Right renal pelvis (tissue), 4 donors: ENCODE measurements at regions not wholly inside any gene's neighbourhood (a gene's known extent, or its start where the extent isn't known, plus 50 kb on each side); places are given as distances from the start of the nearest gene placed in this dataset.
"Not testable (repeated sequence)": the region's sequence is repeated elsewhere in the genome, so short reads cannot be mapped to it uniquely, and the experiment has no call there.

Experiments used
- DNase-seq, 4 donors: peaks; one replicate each; pipeline ENCODE4 v3.0.0-alpha.2; 2013; ENCODE audit warnings: low read depth in 4 of 4, low spot score in 3 of 4, missing footprints in 1 of 4

DNA sequence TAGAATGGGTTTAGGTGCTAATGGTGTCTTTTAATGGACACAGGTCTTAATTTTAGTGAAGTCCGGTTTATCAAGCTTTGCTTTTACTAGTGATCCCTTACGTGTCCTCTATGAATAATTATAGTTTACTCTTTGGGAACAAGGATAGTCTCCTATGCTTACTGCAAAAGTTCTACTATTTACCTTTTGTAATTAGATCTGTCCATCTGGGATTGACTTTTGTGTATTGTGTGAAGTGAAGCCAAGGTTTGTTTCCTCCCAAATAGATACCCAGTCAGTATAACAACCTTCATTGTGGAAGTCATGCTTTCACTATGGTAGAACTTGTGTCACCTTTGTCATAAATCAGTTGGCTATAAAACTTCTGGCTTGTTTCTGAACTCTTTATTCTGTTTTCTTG is 740.9 kb upstream of the CRIM1 start:
- DNase-seq, result no peak

GRCh38 chr2:35606394-35606793 is 749.2 kb upstream of the CRIM1 start:
- no peak for DNase-seq

GRCh38 chr2:35598310-35598709 is 757.3 kb upstream of the CRIM1 start:
- DNase-seq, result no peak

DNA sequence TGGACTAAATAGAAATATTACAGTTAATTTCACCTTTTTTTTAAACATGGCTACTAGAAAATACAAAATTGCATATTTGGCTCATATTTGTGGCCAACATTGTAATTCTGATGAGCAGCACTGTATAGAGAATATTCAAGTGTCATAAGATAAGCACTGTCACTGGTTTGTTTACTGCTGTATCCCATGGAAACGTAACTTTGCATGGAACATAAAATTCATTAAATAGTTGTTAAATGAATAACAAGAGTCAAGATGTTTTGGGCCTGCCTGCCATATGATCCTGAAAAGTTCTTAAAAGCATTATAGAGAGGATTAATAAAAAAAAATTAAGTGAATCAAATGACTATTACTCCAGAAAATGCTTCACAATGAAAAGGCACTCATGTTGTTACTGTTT is 763.7 kb upstream of the CRIM1 start:
- DNase-seq, result no peak

DNA sequence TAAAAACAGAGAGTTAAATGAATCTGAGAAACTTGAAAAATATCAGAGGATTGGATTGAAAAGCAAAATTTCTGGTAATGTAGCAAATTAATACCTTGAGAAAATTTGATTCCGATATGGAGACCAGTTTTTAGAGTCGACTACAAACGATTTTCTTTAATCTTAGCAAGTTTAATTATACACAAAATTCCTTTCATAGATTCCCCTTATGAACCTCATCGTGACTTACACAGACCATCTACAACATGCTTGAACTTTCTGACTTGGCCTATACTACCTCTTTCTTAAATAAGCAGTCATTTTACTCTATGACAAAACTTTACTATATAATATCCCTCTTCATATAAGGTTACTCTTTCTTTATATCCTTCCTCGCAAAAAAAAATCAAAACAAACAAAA is 769.6 kb upstream of the CRIM1 start:
- no peak for DNase-seq

DNA sequence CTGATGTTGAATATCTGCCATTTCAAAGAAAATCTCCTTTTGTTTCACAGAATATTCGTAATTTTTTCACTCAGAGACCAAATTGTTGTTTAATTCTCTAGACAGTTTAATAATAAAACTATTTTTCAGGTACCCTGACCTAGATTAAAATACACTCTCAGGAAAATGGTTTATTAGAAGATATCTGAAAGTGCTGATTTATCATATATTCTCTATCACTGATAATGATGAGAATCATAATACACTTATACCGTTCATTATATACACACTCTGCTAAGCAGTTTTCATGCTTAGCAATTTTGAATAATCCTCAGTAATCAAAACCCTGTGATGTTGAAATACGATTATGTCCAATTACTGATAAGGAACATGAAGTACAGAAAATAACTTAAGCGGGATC is 772.9 kb upstream of the CRIM1 start:
- DNase-seq, result no peak

GRCh38 chr2:35580956-35581355 is 774.6 kb upstream of the CRIM1 start:
- no peak for DNase-seq

- DNase-seq, result not testable (repeated sequence)
Measured at GRCh38 chr2:35568574-35568973, 787.0 kb upstream of the CRIM1 start.

DNA sequence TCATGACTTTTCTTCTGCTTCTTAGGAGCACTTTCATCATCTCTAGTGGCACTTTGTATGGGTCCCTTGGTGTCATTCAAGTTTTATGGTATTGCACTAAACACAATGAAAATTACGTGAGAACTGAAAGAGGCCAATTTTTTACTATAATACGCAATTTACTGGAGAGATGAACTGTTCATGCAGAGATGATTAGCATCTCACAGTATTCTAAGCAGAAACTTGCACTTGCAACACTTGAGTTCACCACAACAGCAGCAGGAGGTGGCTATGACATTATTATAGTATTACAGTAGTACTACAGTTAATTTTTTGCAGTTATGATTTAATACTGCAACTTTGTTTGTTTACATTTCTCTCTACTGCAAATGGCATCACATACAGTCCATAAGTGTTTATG is 793.1 kb upstream of the CRIM1 start:
- no peak for DNase-seq

DNA sequence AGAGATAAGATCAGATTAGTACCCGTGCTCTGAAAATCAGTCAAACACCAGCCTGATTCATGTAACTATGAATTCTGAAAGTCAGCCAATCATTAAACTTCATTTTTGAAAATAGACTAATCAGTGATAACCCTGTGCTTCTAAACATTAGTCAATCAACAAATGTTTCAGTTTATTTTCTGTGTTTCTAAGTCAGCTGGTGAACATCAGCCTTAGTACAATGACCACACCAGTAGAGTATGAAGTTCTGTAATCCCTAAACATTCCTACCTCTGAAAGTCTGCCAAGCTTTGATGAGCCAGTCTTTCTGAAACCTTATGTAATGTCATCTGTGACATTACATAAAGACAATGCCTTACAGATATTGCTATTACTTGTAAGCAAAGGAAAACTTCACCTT is 807.4 kb upstream of the CRIM1 start:
- no peak for DNase-seq

- no peak for DNase-seq
Measured at GRCh38 chr2:35545301-35545700, 810.3 kb upstream of the CRIM1 start.

GRCh38 chr2:35538796-35539195 is 816.8 kb upstream of the CRIM1 start:
- DNase-seq, result no peak

DNA sequence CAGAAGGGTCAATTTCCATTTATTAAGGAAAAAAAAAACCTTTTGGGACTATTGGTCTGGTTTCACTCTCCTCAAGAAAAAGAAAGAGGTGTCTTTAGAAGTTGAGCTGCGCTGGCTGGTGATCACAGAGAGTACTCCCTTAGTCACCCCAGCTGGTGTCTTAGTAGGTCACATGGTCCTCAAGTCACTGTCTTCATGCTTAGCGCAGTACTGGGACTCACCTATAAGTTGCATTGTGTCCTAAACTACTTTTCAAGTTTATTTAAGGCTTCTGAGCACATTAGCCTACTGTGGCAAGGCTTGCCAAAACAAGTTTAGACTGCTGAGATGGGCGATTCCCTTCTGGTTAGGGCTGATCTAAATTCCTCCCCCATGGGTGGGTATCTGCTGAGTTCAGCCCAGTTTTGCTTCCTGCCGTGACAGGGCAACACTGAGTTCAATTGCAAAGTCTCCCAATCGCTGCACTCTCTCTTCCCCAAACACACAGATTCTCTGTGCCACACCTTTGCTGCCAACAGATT is 824.9 kb upstream of the CRIM1 start:
- no peak for DNase-seq

GRCh38 chr2:35526741-35527140 is 828.8 kb upstream of the CRIM1 start:
- DNase-seq, result no peak

DNA sequence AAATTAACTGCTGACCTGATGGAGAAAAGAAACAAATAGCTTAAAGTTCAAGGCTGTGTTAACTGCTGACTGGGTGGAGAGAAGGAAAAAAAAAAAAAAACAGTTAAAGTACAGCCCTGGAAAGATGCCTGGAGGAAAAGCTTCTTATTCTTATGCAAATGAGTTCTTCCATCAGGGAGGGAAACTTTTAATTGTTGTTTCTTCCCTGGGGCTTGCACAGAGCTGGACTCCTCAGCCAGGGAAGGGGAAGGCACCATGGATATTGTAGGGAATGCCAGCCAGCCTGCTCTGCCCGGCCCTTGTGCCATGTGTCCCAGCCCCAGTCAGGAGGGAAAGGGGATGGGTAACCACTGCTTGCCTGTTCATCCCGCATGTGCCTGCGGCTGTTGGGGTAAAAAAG is 833.1 kb upstream of the CRIM1 start:
- no peak for DNase-seq

DNA sequence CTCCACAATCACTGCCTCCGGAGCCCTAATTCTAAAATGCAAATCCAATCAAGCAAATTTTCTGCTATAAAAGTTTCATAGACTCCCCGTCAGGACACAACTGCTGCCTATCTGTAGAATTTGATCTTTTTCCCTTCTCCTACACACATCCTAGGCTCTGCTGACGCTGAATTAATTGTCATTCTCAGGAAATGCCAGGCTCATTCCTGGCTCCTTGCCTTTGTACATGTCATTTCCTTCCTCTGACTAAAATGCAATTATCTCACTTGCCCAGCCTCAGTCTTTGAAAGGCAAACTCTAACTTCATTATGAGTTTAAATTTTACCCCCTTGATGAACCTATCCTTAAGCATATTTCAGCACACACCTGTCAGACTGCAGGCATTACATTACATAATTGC is 844.9 kb upstream of the CRIM1 start:
- DNase-seq, result no peak

GRCh38 chr2:35508601-35509000 is 847.0 kb upstream of the CRIM1 start:
- DNase-seq, result no peak

DNA sequence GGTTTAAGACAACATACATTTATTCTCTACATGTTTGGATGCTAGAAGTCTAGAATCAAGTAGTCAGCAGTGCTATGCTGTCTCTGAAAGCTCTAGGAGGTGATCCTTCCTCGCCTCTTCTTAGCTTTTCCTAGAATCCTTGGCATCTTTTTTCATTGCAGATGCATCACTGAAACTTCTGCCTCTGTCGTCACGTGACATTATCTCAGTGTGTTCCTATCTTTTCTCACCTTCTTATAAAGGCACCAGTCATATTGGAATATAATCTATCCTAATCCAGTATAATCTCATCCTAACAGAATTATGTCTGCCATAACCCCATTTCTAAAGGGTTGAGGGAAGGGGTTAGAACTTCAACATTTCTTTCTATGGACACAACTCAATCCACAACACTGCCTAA is 851.2 kb upstream of the CRIM1 start:
- DNase-seq, result no peak

DNA sequence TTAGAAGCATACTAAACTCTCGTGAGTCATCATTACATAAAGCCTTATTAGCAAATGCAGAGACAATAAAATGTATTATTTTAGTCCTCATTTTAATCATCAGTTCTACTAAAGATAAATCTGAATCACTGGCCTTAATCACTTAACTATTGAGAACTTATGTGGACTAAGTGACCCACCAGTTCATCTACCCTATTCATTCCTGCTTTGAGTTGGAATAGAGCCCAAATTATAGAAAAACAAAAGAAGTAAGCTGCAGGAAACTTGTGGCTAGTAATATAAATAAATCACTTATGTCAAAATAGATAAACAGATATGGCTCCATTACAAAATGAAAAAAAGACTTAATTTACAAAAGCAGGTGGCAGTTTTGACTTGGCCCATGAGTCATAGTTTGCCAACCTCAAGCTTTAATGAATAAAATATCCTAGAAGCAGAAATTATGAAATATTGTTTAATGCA is 851.8 kb upstream of the CRIM1 start:
- DNase-seq, result no peak

DNA sequence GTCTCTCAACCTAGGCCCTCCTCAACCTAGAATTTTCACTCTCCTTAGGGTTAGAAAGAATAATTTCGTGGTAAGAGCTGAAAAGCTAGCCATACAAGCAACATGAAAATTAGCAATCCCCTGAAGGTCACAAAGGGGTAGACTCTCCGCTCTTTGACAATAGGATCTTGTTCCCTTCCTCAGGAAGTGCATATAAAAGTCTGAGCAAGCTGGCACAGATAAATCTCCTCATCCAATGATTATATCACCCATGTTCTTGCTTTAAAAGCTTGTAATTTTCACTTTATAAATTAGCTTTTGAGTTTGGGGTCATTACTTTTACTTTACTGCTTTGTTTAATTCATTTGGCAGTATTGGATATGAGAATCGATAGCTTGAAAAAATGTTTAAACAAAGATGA is 852.3 kb upstream of the CRIM1 start:
- no peak for DNase-seq

DNA sequence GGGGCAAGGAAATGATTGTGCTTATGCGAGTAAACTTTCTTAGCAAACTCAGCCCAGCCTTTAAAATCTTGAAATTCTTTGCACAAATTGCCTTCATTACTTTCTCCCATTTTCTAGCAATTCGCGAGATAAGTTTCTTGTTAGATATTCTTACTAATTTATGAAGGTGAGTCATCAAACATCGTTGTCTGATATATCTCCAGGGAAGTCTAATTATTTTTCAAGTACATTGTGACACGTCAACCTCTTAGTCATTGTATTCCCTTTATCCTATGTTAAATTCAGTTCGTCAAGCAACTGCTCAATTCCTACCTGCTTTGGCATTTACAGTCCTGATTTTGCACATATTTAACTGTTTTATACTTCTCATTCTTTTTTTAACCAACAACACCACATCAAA is 854.5 kb upstream of the CRIM1 start:
- DNase-seq, result no peak

- no peak for DNase-seq
Measured at GRCh38 chr2:35496022-35496421, 859.6 kb upstream of the CRIM1 start.

DNA sequence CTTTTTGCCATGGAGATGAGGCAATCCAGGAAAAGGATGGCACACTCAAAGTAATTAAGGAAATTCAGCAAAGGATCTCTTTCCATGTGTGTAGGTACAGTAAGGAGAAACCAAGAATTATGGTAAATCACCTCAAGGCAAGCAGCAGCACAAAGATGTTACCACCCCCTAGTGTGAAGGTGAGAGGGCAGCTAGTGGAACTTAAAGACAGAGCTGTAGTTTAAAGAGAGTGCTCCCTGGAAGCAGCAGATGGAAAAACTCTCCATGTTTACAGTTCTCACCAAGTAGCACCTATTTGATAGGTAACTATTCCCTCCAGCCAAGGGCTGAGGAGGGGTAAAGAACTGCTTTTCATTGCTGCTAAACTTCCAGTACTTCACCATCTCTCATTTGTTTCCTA is 860.4 kb upstream of the CRIM1 start:
- DNase-seq, result no peak
